Right ventricle myocardium superior (tissue), 1 donor: ENCODE measurements at regions not wholly inside any gene's neighbourhood (a gene's known extent, or its start where the extent isn't known, plus 50 kb on each side); places are given as distances from the start of the nearest gene placed in this dataset.
A peak's percentile ranks its signal among the peaks of the same experiment; 100 is the strongest.

Source experiments
- ATAC-seq: fragments of 200-7000 bp; cut with Tn5 transposase; one replicate; pipeline ENCODE4 v1.9.1; 2020; ENCODE audit warnings: mild to moderate bottlenecking; ENCODE audit not compliant: poor library complexity
- DNase-seq: peaks from one replicate; pipeline ENCODE4 v3.0.0-alpha.2; 2020
- intact Hi-C: fragments of 100-400 bp; cut with DNase I; formaldehyde crosslinking; loops from one replicate; pipeline ENCODE4 v1.11.2; 2022
- donor health status: DM: no; HTN: yes; CAD: no; lungs with severe emphysema.

DNA sequence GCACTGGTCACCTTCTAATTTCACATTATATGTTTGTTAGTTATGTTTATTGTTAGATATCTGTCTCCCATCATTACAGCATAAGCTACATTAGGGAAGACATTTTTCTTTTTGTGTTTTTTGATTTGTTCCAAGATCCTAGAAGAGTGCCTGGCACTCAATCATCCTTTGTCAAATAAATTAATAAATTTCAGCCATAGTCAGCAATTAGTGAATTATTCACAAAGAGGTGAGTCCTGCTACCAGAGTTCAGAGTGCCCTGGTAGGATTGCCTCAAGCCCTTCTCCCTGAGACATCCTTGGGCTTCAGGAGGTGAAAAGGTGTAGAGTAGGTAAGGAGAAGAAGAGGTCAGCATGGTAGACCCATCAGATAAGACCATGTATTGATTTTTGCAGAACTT is 186.2 kb upstream of the CTAGE1 start:
- ATAC-seq (no peak), DNase-seq (no peak)
- intact Hi-C loops: no loop called here

- intact Hi-C loops: no loop called here
- peak; percentile 69 for DNase-seq
Measured at GRCh38 chr18:22604390-22604985, 186.8 kb upstream of the CTAGE1 start.

DNA sequence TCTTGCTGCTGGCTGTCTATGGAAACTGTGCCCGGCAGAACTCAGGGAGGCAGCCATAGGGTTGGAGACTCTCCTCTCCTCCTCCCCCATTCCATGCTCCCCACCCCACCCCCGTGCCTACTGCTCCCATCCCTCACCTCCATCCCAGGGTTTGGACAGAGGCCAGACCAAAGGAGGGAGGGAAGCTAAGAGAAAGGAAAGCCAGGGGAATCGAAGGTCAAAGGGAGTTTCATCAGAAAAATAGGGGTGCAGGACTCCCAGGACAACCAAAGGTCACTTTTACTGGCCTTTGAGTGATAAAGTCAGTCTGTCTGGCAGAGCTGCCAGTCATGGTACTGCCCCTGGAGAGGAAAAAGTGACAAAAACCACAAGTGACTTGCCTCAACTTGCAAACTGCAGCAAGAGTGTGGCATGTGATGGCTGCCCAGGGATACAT is 187.3 kb upstream of the CTAGE1 start:
- ATAC-seq (no peak), DNase-seq (no peak)
- intact Hi-C loops: no loop called here

More at GRCh38 chr18:22604390-22604985, 186.8 kb upstream of the CTAGE1 start:
- ATAC-seq: peak; percentile 75

DNA sequence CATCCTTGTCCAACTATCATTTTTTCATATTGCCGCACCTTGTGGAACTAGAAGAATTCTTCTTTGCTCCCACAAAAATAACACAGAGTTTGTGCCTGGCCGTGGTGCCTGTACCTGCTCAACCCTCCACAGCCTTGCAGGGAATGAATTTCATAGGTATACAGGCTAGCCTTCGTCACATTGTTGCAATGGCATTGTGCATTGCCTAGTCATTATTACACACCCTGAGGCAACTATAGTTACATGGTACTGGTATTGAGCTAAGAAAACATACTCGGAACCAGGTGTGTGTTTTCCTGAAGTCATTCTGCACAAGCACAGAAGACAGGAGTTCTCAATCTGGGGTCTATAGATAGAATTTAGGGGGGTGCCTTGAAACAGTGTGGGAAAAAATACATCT is 188.0 kb upstream of the CTAGE1 start:
- no peak for ATAC-seq
- intact Hi-C loops: no loop called here
- DNase-seq: no peak

GRCh38 chr18:22606563-22607283 is 189.0 kb upstream of the CTAGE1 start:
- DNase-seq (no peak), ATAC-seq (peak; percentile 35)
- intact Hi-C loops: no loop called here

- ATAC-seq (no peak), DNase-seq (no peak)
- intact Hi-C loops: no loop called here
Measured at GRCh38 chr18:22607284-22607635, 189.5 kb upstream of the CTAGE1 start.

DNA sequence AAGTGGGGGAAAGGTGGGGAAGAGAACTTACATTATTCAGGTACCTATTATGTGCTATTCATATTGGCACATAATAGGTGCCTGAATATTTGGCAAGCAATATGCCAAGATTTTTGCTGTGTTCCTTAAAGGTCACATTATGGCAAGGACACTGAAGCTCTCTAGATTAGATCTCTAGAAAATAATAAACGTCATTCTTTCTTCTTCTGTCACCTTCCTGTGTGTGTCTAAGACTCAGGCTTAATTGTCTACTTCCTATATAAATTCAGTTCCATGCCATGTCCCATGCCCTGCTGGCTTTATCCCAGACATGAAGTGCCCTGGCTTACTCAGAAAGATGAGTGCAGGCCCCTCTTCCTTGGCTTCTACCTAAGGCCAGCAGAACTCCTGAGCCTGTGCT is 191.1 kb upstream of the CTAGE1 start:
- intact Hi-C loops: no loop called here
- no peak for ATAC-seq
- no peak for DNase-seq

DNA sequence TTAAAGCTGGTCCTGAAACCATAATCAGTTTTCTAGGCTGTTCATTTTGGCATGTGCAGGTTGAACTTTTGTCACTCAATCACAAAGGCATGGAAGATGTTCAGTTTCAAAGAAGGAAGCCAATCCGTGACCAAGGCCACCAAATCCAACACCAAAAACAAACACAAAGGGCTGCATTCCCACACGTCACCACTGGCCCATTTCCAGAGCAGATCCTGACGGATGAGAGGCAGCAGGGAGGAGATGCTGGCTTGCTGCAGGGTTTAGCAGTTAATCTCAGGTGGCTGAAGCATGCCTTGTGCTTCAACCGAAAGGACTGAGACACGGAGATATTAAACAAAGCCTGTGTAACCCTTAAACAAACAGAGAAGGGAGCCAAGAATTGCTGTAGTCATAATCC is 191.9 kb upstream of the CTAGE1 start:
- peak; percentile 79 for DNase-seq
- peak; percentile 51 for ATAC-seq
- intact Hi-C loops: no loop called here

DNA sequence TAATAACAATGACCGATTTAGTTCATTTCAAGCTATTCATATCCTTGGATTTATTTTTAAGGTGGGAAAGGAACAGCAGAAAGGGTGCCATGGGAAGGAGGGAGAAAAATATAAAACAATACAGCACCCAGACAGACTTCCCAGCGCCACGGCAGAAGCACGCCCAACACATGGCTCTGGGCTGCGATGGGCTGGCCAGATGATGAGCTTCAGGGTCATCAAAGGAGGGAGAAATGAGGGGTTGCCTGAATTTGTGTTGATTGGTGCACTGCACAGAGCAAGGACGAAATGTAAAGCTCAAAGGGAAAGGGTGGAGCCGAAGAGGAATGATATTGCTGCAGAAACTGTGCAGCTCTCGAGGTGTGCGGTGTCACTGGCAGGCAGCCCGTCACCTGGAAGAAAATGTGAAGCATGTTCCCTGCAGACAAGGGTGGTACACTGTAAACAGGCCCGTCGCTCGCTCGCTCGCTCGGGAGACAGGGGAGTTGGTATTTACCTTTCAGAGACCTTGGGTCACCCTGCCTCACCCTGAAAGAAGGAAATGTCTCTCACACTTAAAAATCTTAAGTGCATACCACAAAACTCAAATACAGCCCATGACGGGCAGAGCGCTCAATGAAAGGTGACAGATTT is 195.5 kb upstream of the CTAGE1 start:
- ATAC-seq (peak; percentile 77), DNase-seq (peak; percentile 45)
- intact Hi-C loops: no loop called here

DNA sequence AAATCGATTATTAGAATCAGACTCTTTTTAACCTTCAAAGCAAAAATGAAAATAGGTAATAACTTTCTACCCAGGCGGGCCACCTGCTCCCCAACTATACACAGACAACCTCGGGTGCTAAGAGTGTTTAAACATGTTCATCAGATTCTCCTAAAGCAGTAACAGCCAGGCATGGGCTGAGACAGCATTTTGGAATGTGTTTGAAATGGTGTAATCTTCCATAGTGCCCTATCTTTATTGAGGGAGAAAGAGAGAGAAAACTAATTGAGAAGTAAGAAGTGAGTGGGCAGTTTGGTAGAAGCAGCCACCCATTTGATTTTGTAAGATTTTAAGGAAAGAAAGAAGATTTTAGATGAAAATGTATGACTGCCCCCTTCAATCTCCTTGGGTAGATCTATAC is 196.1 kb upstream of the CTAGE1 start:
- DNase-seq (no peak), ATAC-seq (no peak)
- intact Hi-C loops: no loop called here

GRCh38 chr18:22623513-22623912 is 205.8 kb upstream of the CTAGE1 start:
- DNase-seq (no peak), ATAC-seq (no peak)
- intact Hi-C loops: no loop called here

GRCh38 chr18:22624176-22624575 is 206.5 kb upstream of the CTAGE1 start:
- intact Hi-C loops: no loop called here
- ATAC-seq: no peak
- DNase-seq: no peak

- intact Hi-C loops: no loop called here
- DNase-seq: no peak
- ATAC-seq: no peak
Measured at GRCh38 chr18:22625406-22625805, 207.7 kb upstream of the CTAGE1 start.

DNA sequence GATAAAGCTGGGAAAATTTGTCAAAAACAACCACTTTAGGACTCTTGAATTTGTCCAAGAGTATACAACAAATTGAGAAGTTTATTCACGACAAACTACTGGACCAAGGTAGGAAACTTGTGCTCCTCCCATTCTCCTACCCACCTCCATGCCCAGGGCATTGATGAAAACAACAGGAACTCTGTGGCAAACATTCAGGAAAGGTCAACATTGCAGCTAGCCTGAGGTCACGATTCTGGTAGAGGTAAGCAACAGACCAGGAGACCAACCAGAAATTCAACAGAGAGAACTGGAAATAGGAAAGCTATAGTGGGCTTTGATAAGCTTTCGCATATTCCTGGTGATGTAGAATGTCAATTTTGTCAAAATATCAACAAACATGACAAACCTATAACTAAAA is 209.1 kb upstream of the CTAGE1 start:
- no peak for DNase-seq
- intact Hi-C loops: no loop called here
- ATAC-seq: no peak

DNA sequence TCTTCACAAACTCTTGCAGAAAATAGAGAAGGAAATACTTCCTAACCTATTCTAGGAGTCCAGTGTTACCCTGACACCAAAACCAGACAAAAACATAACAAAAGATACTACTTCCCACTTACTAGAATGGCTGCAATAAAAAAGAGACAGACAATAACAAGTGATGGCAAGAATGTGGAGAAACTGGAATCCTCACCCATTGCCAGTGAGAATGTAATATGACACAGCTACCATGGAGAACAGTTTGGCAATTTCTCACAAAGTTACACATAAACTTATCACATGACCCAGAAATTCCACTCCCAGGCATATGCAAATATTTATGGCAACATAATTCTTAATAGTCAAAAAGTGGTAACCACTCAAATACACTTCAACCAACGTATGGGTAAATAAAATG is 209.8 kb upstream of the CTAGE1 start:
- intact Hi-C loops: no loop called here
- ATAC-seq (no peak), DNase-seq (no peak)

DNA sequence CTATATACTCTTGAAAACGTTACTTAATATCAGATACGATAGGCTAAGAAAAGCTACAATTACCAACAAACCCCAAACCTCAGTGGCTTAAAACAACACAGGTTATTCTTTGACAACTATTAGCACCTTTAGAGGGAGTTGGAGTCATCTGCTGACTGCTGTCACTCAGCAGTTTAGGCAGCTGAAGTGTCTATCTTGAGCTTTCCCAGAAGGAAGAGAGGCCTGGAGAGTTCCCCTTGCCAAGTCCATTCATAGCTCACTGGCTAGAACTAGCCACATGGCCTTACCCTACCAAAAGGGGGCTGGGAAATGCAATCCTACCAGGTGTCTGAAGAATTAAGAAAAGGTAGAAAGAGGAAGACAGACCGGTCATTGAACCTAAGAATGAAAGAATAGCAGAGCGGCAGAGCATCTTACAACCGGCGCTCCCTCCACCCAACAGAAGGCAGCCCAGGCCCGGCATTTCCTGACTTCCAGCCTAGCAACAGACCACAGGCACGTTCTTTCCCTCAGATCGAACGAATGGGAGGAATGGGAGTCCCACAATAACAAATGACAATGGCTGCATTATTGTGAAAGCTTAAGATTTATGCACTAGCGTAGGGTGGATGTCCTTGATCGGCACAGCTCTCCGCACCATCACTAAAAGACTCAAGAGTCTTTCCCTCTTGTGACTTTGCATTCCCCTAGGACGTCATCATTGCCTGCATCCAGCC is 211.2 kb upstream of the CTAGE1 start:
- DNase-seq (no peak), ATAC-seq (no peak)
- intact Hi-C loops: no loop called here

GRCh38 chr18:22630980-22631379 is 213.3 kb upstream of the CTAGE1 start:
- DNase-seq (no peak), ATAC-seq (no peak)
- intact Hi-C loops: no loop called here

- DNase-seq (no peak), ATAC-seq (no peak)
- intact Hi-C loops: no loop called here
Measured at GRCh38 chr18:22632191-22632590, 214.5 kb upstream of the CTAGE1 start.

DNA sequence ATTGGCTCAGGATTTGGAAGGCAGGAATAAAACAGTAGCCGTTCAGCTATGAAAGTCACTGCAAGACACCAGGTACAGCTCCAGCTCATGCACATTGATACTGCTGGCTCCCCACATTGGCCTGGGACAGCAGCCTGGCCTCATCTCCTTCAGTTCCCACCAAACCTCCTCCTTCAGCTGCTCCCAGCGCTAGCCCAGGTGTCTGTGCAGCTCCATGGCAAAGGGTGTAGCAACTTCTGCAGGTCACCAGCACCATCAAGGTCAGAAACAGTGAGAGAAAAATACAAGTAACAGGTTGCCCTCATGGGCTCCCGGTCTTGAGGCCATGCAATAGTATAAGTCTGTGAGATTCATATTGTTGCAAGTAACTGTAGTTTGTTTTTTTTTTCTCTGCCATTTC is 216.7 kb upstream of the CTAGE1 start:
- intact Hi-C loops: no loop called here
- ATAC-seq: no peak

GRCh38 chr18:22637787-22638186 is 220.1 kb upstream of the CTAGE1 start:
- no peak for ATAC-seq
- DNase-seq: no peak
- intact Hi-C loops: no loop called here

More for the DNA sequence above, 216.7 kb upstream of the CTAGE1 start:
- no peak for DNase-seq
